ENCODE measurements at regions not wholly inside any gene's neighbourhood (a gene's known extent, or its start where the extent isn't known, plus 50 kb on each side); places are given as distances from the start of the nearest gene placed in this dataset.

GRCh38 chr1:187110351-187110750, 281.6 kb downstream of the PLA2G4A start:
- TF ChIP-seq, protein P1, sequence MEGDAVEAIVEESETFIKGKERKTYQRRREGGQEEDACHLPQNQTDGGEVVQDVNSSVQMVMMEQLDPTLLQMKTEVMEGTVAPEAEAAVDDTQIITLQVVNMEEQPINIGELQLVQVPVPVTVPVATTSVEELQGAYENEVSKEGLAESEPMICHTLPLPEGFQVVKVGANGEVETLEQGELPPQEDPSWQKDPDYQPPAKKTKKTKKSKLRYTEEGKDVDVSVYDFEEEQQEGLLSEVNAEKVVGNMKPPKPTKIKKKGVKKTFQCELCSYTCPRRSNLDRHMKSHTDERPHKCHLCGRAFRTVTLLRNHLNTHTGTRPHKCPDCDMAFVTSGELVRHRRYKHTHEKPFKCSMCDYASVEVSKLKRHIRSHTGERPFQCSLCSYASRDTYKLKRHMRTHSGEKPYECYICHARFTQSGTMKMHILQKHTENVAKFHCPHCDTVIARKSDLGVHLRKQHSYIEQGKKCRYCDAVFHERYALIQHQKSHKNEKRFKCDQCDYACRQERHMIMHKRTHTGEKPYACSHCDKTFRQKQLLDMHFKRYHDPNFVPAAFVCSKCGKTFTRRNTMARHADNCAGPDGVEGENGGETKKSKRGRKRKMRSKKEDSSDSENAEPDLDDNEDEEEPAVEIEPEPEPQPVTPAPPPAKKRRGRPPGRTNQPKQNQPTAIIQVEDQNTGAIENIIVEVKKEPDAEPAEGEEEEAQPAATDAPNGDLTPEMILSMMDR (IDR thresholded peaks at IDR 0.05): no peak
- no peak for TF ChIP-seq ZFX (IDR thresholded peaks at IDR 0.05; ENCODE audit: borderline replicate concordance)

All from 22Rv1 (cell line).